GM12878 (cell line): ENCODE measurements at regions not wholly inside any gene's neighbourhood (a gene's known extent, or its start where the extent isn't known, plus 50 kb on each side); places are given as distances from the start of the nearest gene placed in this dataset.

ENCODE experiments used
- ATAC-seq: fragments of 200-7000 bp; cut with Tn5 transposase; 3 replicates; pipeline ENCODE4 v1.9.1; 2020; ENCODE audit warnings: mild to moderate bottlenecking, moderate library complexity
- BruUV-seq: library from RNA; stranded (reverse); fragments of 400-500 nt; replicated peaks from 2 replicates; lab custom pipeline; 2021; lab: Mats Ljungman, UMichigan
- CTCF ChIA-PET: fragments of 300-600 bp; sonication (Branson Sonifier 250); formaldehyde crosslinking; extraction: SDS; loops from one replicate; lab custom pipeline; 2021; ENCODE audit warnings: inconsistent platforms; lab: Yijun Ruan, JAX
- POLR2A ChIA-PET: fragments of 350-600 bp; formaldehyde crosslinking; extraction: SDS; loops from one replicate; lab custom pipeline; 2021; ENCODE audit warnings: inconsistent platforms; lab: Charles Lee
- RAD21 ChIA-PET: fragments of 300-600 bp; sonication (Branson Sonifier 250); formaldehyde crosslinking; loops from one replicate; lab custom pipeline; 2023; ENCODE audit warnings: antibody characterized with exemption; ENCODE audit not compliant: unreplicated experiment; lab: Charles Lee
- SMC1A ChIA-PET: fragments of 300-600 bp; sonication (Branson Sonifier 250); formaldehyde crosslinking; loops from one replicate; lab custom pipeline; 2023; ENCODE audit not compliant: unreplicated experiment, uncharacterized antibody; lab: Charles Lee
- DNase-seq: peaks from one replicate; pipeline ENCODE4 v3.0.0-alpha.2; 2011; ENCODE audit warnings: low read depth, low spot score
- FAIRE-seq: peaks from 3 replicates; lab custom pipeline; 2011; peaks lifted over from hg19 to GRCh38; lab: Jason Lieb, UNC
- H2AFZ ChIP-seq: 2 replicates; pipeline ENCODE4 v1.6.0; 2011; ENCODE audit warnings: low read depth, low read length, control low read depth; ENCODE audit not compliant: control insufficient read depth
- H3K27ac ChIP-seq: 2 replicates; pipeline ENCODE4 v1.5.1; 2011; ENCODE audit warnings: control low read depth; ENCODE audit not compliant: control insufficient read depth, insufficient read depth
- H3K27me3 ChIP-seq, 2 experiments: replicated peaks in 1 of 2; 2 replicates each; pipeline versions ENCODE4 v1.6.0 to v1.6.1; 2011; ENCODE audit warnings: low read length in 1 of 2; ENCODE audit not compliant: control insufficient read depth in 2 of 2, insufficient read depth in 2 of 2
- H3K36me3 ChIP-seq, 2 experiments: 2 replicates each; pipeline ENCODE4 v1.5.1; 2011; ENCODE audit warnings: low read length in 1 of 2; ENCODE audit not compliant: control insufficient read depth in 2 of 2, insufficient read depth in 2 of 2
- H3K4me1 ChIP-seq: 2 replicates; pipeline ENCODE4 v1.6.1; 2011; ENCODE audit warnings: mild to moderate bottlenecking, low read length, moderate library complexity, mixed read lengths; ENCODE audit not compliant: control insufficient read depth, insufficient read depth
- H3K4me2 ChIP-seq: 2 replicates; pipeline ENCODE4 v1.6.0; 2011; ENCODE audit warnings: control low read depth; ENCODE audit not compliant: control insufficient read depth, insufficient read depth
- H3K4me3 ChIP-seq: fragments of 200-600 bp; sonication (generic); 2 replicates; pipeline ENCODE4 v1.5.1; 2016
- H3K79me2 ChIP-seq: 2 replicates; pipeline ENCODE4 v1.6.0; 2011; ENCODE audit warnings: low read length; ENCODE audit not compliant: control insufficient read depth, insufficient read depth
- H3K9ac ChIP-seq: 2 replicates; pipeline ENCODE4 v1.8.0; 2011; ENCODE audit warnings: low read length, control low read depth, mixed read lengths; ENCODE audit not compliant: control insufficient read depth, insufficient read depth
- H3K9me3 ChIP-seq: replicated peaks from 3 replicates; pipeline ENCODE4 v1.5.1; 2011; ENCODE audit warnings: mild to moderate bottlenecking, low read length; ENCODE audit not compliant: control insufficient read depth, insufficient read depth
- H4K20me1 ChIP-seq: 2 replicates; pipeline ENCODE4 v1.6.0; 2011; ENCODE audit not compliant: control insufficient read depth, insufficient read depth
- MEF2B ChIP-seq: fragments of 450-650 bp; IDR thresholded peaks from 2 replicates; pipeline ENCODE4 v1.6.1; 2018; ENCODE audit warnings: mild to moderate bottlenecking, moderate library complexity; ENCODE audit not compliant: partially characterized antibody, poor library complexity, severe bottlenecking
- RUNX3 ChIP-seq: IDR thresholded peaks from 2 replicates; pipeline ENCODE4 v1.6.1; 2012; ENCODE audit warnings: low read length, inconsistent platforms
- SIX5 ChIP-seq: IDR thresholded peaks from 2 replicates; pipeline ENCODE4 v1.6.1; 2011; ENCODE audit warnings: mild to moderate bottlenecking, low read depth, low read length, moderate library complexity; ENCODE audit not compliant: severe bottlenecking
- WGBS: methylation state at CpG from one replicate; pipeline ENCODE4 v1.1.6; 2016; ENCODE audit warnings: low lambda C conversion rate; ENCODE audit not compliant: insufficient replicate concordance, insufficient coverage; ENCODE audit errors: missing lambda C conversion rate; 5-methylcytosine and 5-hydroxymethylcytosine counted together
- in situ Hi-C: fragments of 300-500 bp; cut with MboI; formaldehyde crosslinking; loops from 9 replicates; pipeline ENCODE4 v1.14.3; 2018; ENCODE audit warnings: mixed read lengths
- intact Hi-C: fragments of 100-400 bp; cut with micrococcal nuclease; formaldehyde crosslinking; loops from one replicate; pipeline ENCODE4 v1.14.2; 2022; ENCODE audit not compliant: unreplicated experiment
- TF ChIP-seq, protein P1 (sequence below): fragments of 450-650 bp; formaldehyde crosslinking; IDR thresholded peaks from 2 replicates; pipeline ENCODE4 v1.4.0; 2020; ENCODE audit warnings: mild to moderate bottlenecking, moderate library complexity
- TF ChIP-seq, protein P2 (sequence below): IDR thresholded peaks from 2 replicates; pipeline ENCODE4 v1.6.1; 2011; ENCODE audit warnings: borderline replicate concordance, low read depth, mild to moderate bottlenecking, moderate library complexity, mixed read lengths, low read length; ENCODE audit not compliant: insufficient read depth; ENCODE audit errors: extremely low read length
- TF ChIP-seq, protein P3 (sequence below): fragments of 450-650 bp; IDR thresholded peaks from 2 replicates; pipeline ENCODE4 v1.6.1; 2014; ENCODE audit warnings: mild to moderate bottlenecking

DNA sequence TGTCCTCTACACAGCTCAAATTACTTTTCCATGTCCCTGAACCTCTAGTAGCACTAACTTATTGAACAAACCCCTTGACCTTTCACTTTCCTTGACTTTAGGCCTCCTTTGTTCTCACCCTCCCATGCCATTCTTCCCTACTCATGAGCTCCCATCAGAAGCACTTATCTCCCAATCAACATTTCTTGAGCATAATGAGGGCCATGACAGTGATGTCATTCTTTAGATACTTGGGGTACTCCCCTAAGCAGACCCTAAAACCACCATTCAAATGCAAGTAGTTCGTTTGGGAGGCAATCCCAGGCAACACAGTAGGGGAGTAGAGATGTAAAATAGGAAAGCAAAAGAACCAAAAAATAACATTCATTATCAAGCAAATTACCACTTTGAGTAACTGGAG, 115.9 kb upstream of the ARHGAP28 start:
- no peak overlapping the region for H2AFZ ChIP-seq
- no peak overlapping the region for H3K9ac ChIP-seq
- ChIA-PET CTCF (no interaction called here), POLR2A (no interaction called here), SMC1A (no interaction called here), RAD21 (no interaction called here)
- no TSS peak for BruUV-seq
- H3K79me2 ChIP-seq: no peaks in the 10 kb centered on the region
- no peak overlapping the region for H3K27ac ChIP-seq
- H3K9me3 ChIP-seq: no peaks in the 10 kb centered on the region
- no peaks in the 10 kb centered on the region for H3K4me1 ChIP-seq
- H3K4me3 ChIP-seq: no peak overlapping the region
- H3K4me2 ChIP-seq: no peak overlapping the region
- no peaks in the 10 kb centered on the region for H4K20me1 ChIP-seq
- no peak for FAIRE-seq
- TF ChIP-seq RUNX3 (no peak), MEF2B (no peak), SIX5 (no peak)
- TF ChIP-seq, protein P1, sequence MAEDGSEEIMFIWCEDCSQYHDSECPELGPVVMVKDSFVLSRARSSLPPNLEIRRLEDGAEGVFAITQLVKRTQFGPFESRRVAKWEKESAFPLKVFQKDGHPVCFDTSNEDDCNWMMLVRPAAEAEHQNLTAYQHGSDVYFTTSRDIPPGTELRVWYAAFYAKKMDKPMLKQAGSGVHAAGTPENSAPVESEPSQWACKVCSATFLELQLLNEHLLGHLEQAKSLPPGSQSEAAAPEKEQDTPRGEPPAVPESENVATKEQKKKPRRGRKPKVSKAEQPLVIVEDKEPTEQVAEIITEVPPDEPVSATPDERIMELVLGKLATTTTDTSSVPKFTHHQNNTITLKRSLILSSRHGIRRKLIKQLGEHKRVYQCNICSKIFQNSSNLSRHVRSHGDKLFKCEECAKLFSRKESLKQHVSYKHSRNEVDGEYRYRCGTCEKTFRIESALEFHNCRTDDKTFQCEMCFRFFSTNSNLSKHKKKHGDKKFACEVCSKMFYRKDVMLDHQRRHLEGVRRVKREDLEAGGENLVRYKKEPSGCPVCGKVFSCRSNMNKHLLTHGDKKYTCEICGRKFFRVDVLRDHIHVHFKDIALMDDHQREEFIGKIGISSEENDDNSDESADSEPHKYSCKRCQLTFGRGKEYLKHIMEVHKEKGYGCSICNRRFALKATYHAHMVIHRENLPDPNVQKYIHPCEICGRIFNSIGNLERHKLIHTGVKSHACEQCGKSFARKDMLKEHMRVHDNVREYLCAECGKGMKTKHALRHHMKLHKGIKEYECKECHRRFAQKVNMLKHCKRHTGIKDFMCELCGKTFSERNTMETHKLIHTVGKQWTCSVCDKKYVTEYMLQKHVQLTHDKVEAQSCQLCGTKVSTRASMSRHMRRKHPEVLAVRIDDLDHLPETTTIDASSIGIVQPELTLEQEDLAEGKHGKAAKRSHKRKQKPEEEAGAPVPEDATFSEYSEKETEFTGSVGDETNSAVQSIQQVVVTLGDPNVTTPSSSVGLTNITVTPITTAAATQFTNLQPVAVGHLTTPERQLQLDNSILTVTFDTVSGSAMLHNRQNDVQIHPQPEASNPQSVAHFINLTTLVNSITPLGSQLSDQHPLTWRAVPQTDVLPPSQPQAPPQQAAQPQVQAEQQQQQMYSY: no peak
- TF ChIP-seq, protein P2, sequence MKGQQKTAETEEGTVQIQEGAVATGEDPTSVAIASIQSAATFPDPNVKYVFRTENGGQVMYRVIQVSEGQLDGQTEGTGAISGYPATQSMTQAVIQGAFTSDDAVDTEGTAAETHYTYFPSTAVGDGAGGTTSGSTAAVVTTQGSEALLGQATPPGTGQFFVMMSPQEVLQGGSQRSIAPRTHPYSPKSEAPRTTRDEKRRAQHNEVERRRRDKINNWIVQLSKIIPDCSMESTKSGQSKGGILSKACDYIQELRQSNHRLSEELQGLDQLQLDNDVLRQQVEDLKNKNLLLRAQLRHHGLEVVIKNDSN: no peak
- TF ChIP-seq, protein P3, sequence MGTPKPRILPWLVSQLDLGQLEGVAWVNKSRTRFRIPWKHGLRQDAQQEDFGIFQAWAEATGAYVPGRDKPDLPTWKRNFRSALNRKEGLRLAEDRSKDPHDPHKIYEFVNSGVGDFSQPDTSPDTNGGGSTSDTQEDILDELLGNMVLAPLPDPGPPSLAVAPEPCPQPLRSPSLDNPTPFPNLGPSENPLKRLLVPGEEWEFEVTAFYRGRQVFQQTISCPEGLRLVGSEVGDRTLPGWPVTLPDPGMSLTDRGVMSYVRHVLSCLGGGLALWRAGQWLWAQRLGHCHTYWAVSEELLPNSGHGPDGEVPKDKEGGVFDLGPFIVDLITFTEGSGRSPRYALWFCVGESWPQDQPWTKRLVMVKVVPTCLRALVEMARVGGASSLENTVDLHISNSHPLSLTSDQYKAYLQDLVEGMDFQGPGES: no peak
- DNase-seq: no peak
- H3K36me3 ChIP-seq: no peaks in the 10 kb centered on the region
- no peaks in the 10 kb centered on the region for H3K27me3 ChIP-seq
- in situ Hi-C loops: no loop called here
- 0% methylated on average over 1 of the region's 1 CpG for WGBS
- no peak for ATAC-seq
- intact Hi-C loops: no loop called here
